B cell (primary cell): ENCODE measurements at regions not wholly inside any gene's neighbourhood (a gene's known extent, or its start where the extent isn't known, plus 50 kb on each side); places are given as distances from the start of the nearest gene placed in this dataset.

Experiments used
- ATAC-seq: fragments of 200-7000 bp; cut with Tn5 transposase; one replicate; pipeline ENCODE4 v1.10.0; 2021; ENCODE audit warnings: low read depth, mild to moderate bottlenecking, moderate number of reproducible peaks, moderate library complexity
- CTCF ChIA-PET: fragments of 350-600 bp; sonication (Branson Sonifier 250); formaldehyde crosslinking; loops from one replicate; lab custom pipeline; 2021; ENCODE audit warnings: antibody characterized with exemption, inconsistent platforms; lab: Charles Lee
- POLR2A ChIA-PET: fragments of 350-600 bp; sonication (Branson Sonifier 250); formaldehyde crosslinking; loops from one replicate; lab custom pipeline; 2021; ENCODE audit warnings: antibody characterized with exemption; lab: Charles Lee
- DNase-seq: peaks from one replicate; pipeline ENCODE4 v3.0.0; 2013
- H2AFZ ChIP-seq: 2 replicates; pipeline ENCODE4 v1.6.1; 2012; ENCODE audit warnings: mild to moderate bottlenecking, low read depth, low read length; ENCODE audit not compliant: insufficient read depth, poor library complexity, severe bottlenecking
- H3K27ac ChIP-seq, 2 donors: 1 replicate in 1 of 2; 2 replicates in 1 of 2; pipeline ENCODE4 v1.5.1; 2012 to 2013; ENCODE audit warnings: low read length in 2 of 2, mild to moderate bottlenecking in 2 of 2, moderate library complexity in 1 of 2
- H3K27me3 ChIP-seq, 4 experiments: fragments of 200-600 bp in 1 of 4; sonication (generic) in 1 of 4; replicated peaks in 1 of 4; 1 replicate in 2 of 4; 2 replicates in 2 of 4; pipeline versions ENCODE4 v1.6.1 to v1.7.0; 2013 to 2016; ENCODE audit warnings: low read length in 3 of 4, mild to moderate bottlenecking in 2 of 4, mixed read lengths in 1 of 4, moderate library complexity in 1 of 4; ENCODE audit not compliant: insufficient read depth in 4 of 4, control insufficient read depth in 3 of 4; ENCODE audit errors: control extremely low read depth in 1 of 4
- H3K36me3 ChIP-seq, 2 experiments: replicated peaks in 1 of 2; 1 replicate in 1 of 2; 2 replicates in 1 of 2; pipeline versions ENCODE4 v1.6.1 to v1.7.1; 2013; ENCODE audit warnings: low read length in 1 of 2; ENCODE audit not compliant: insufficient read depth in 2 of 2, control insufficient read depth in 1 of 2; ENCODE audit errors: control extremely low read depth in 1 of 2, extremely low read depth in 1 of 2
- H3K4me1 ChIP-seq, 2 donors: fragments of 200-600 bp in 1 of 2; sonication (generic) in 1 of 2; 1 replicate in 1 of 2; 2 replicates in 1 of 2; pipeline versions ENCODE4 v1.5.1 to v1.6.1; 2013 to 2017; ENCODE audit warnings: low read length in 2 of 2; ENCODE audit not compliant: control insufficient read depth in 2 of 2, insufficient read depth in 2 of 2
- H3K4me2 ChIP-seq: replicated peaks from 2 replicates; pipeline ENCODE3; 2012; ENCODE audit warnings: mild to moderate bottlenecking, low read depth, low read length; ENCODE audit not compliant: poor library complexity, severe bottlenecking
- H3K4me3 ChIP-seq, 5 experiments: fragments of 200-600 bp in 1 of 5; sonication (generic) in 1 of 5; 1 replicate in 3 of 5; 2 replicates in 2 of 5; pipeline versions ENCODE4 v1.5.1 to v1.7.0; 2011 to 2016; ENCODE audit warnings: low read length in 4 of 5, mild to moderate bottlenecking in 4 of 5, low read depth in 2 of 5, control low read depth in 1 of 5, moderate library complexity in 1 of 5; ENCODE audit not compliant: insufficient read depth in 1 of 5; ENCODE audit errors: control extremely low read depth in 1 of 5, extremely low read depth in 1 of 5
- H3K79me2 ChIP-seq: fragments of 200-600 bp; sonication (generic); one replicate; pipeline ENCODE4 v1.6.0; 2016; ENCODE audit warnings: low read length; ENCODE audit not compliant: control insufficient read depth, insufficient read depth
- H3K9ac ChIP-seq: fragments of 200-600 bp; sonication (generic); 2 replicates; pipeline ENCODE4 v1.6.1; 2017; ENCODE audit warnings: mild to moderate bottlenecking, low read length, moderate library complexity
- H3K9me3 ChIP-seq, 3 donors: one replicate each; pipeline versions ENCODE4 v1.6.1 to v1.7.1; 2013; ENCODE audit warnings: low read length in 2 of 3; ENCODE audit not compliant: control insufficient read depth in 2 of 3, insufficient read depth in 1 of 3; ENCODE audit errors: control extremely low read depth in 1 of 3
- H4K20me1 ChIP-seq: 2 replicates; pipeline ENCODE4 v1.6.0; 2012; ENCODE audit warnings: mild to moderate bottlenecking, low read length; ENCODE audit not compliant: insufficient read depth, control insufficient read depth, poor library complexity, severe bottlenecking
- H3K27ac Mint-ChIP-seq: one replicate; pipeline ENCODE4 v1.8.0; 2021; ENCODE audit warnings: mixed read lengths
- H3K27me3 Mint-ChIP-seq: one replicate; pipeline ENCODE4 v1.8.0; 2021; ENCODE audit warnings: mixed read lengths
- H3K4me1 Mint-ChIP-seq: one replicate; pipeline ENCODE4 v1.8.0; 2021; ENCODE audit warnings: mixed read lengths
- H3K4me3 Mint-ChIP-seq: one replicate; pipeline ENCODE4 v1.8.0; 2021; ENCODE audit warnings: mixed read lengths
- H3K9me3 Mint-ChIP-seq: one replicate; pipeline ENCODE4 v1.8.0; 2022; ENCODE audit warnings: mixed read lengths; ENCODE audit not compliant: insufficient read depth
- CTCF ChIP-seq: fragments of 200-600 bp; IDR thresholded peaks from one replicate; pipeline ENCODE4 v1.8.0; 2022; ENCODE audit warnings: antibody characterized with exemption, mild to moderate bottlenecking
- EZH2 ChIP-seq: IDR thresholded peaks from 2 replicates; pipeline ENCODE4 v1.6.1; 2012; ENCODE audit warnings: borderline replicate concordance, low read depth, mild to moderate bottlenecking, moderate library complexity, low read length; ENCODE audit not compliant: insufficient read depth, poor library complexity, severe bottlenecking
- WGBS: methylation state at CpG from one replicate; pipeline ENCODE4 v1.1.5; 2013; ENCODE audit warnings: missing lambda C conversion rate; ENCODE audit not compliant: insufficient coverage; 5-methylcytosine and 5-hydroxymethylcytosine counted together
- intact Hi-C: fragments of 100-400 bp; cut with micrococcal nuclease; formaldehyde crosslinking; loops from one replicate; pipeline ENCODE4 v1.10.0; 2022

GRCh38 chr3:159846255-159846654, 142.4 kb upstream of the IL12A start:
- Histone ChIP-seq H2AFZ (no peak overlapping the region), H3K4me2 (no peak overlapping the region), H3K9ac (no peak overlapping the region), H3K27me3 (peaks cover 0 to 13% (median 2%) of the 10 kb centered on the region in 4 experiments), H4K20me1 (no peaks in the 10 kb centered on the region), H3K27ac (no peak overlapping the region), H3K9me3 (peaks cover 2 to 5% (median 3%) of the 10 kb centered on the region in 3 donors), H3K79me2 (no peaks in the 10 kb centered on the region), H3K4me3 (no peak overlapping the region), H3K36me3 (no peaks in the 10 kb centered on the region), H3K4me1 (no peaks in the 10 kb centered on the region)
- H3K27me3 Mint-ChIP-seq = peaks cover 12% of the 10 kb centered on the region
- no peak overlapping the region for H3K4me3 Mint-ChIP-seq
- ATAC-seq (no peak), DNase-seq (no peak)
- no peaks in the 10 kb centered on the region for H3K4me1 Mint-ChIP-seq
- no CpG with 5 or more reads among the region's 1 CpG for WGBS
- ChIA-PET POLR2A (no interaction called here), CTCF (no interaction called here)
- H3K9me3 Mint-ChIP-seq = no peaks in the 10 kb centered on the region
- TF ChIP-seq EZH2 (no peak), CTCF (no peak)
- H3K27ac Mint-ChIP-seq = no peak overlapping the region
- intact Hi-C loops = no loop called here

GRCh38 chr3:159848348-159849118, 140.1 kb upstream of the IL12A start:
- H3K4me2 ChIP-seq = no peak overlapping the region
- no peaks in the 10 kb centered on the region for H3K79me2 ChIP-seq
- H3K36me3 ChIP-seq = no peaks in the 10 kb centered on the region
- WGBS = 100% methylated on average over 1 of the region's 3 CpGs
- DNase-seq = no peak
- intact Hi-C loops = no loop called here
- peaks cover 2 to 5% (median 3%) of the 10 kb centered on the region in 3 donors for H3K9me3 ChIP-seq
- CTCF ChIA-PET = interaction anchor here (1.6 kb wide), 1 partner anchor 37 kb away, joined by 3 read pairs; no protein-coding TSS in a partner anchor
- Mint-ChIP-seq H3K4me3 (no peak overlapping the region), H3K27ac (no peak overlapping the region), H3K9me3 (no peaks in the 10 kb centered on the region), H3K27me3 (peaks cover 25% of the 10 kb centered on the region), H3K4me1 (no peaks in the 10 kb centered on the region)
- no peaks in the 10 kb centered on the region for H4K20me1 ChIP-seq
- ATAC-seq = no peak
- H3K27me3 ChIP-seq = peaks cover 0 to 10% (median 3%) of the 10 kb centered on the region in 4 experiments
- POLR2A ChIA-PET = no interaction called here
- TF ChIP-seq CTCF = no peak
- no peak for TF ChIP-seq EZH2
- no peak overlapping the region for H3K4me3 ChIP-seq
- no peak overlapping the region for H3K27ac ChIP-seq
- peaks cover 4 to 5% of the 10 kb centered on the region in 2 donors for H3K4me1 ChIP-seq
- H2AFZ ChIP-seq = no peak overlapping the region
- H3K9ac ChIP-seq = no peak overlapping the region
